GM12891 (cell line): ENCODE measurements at regions not wholly inside any gene's neighbourhood (a gene's known extent, or its start where the extent isn't known, plus 50 kb on each side); places are given as distances from the start of the nearest gene placed in this dataset.

ENCODE experiments used
- POLR2A ChIP-seq: IDR thresholded peaks from 2 replicates; pipeline ENCODE4 v1.6.1; 2011; ENCODE audit warnings: low read depth, low read length, control low read depth
- POLR2AphosphoS5 ChIP-seq: IDR thresholded peaks from 2 replicates; pipeline ENCODE4 v1.6.1; 2011; ENCODE audit warnings: low read depth, low read length, control low read depth
- SPI1 ChIP-seq: IDR thresholded peaks from 2 replicates; pipeline ENCODE4 v1.6.1; 2011; ENCODE audit warnings: low read depth, low read length, control low read depth
- TAF1 ChIP-seq: IDR thresholded peaks from 2 replicates; pipeline ENCODE4 v1.6.1; 2011; ENCODE audit warnings: low read depth, low read length, control low read depth

DNA sequence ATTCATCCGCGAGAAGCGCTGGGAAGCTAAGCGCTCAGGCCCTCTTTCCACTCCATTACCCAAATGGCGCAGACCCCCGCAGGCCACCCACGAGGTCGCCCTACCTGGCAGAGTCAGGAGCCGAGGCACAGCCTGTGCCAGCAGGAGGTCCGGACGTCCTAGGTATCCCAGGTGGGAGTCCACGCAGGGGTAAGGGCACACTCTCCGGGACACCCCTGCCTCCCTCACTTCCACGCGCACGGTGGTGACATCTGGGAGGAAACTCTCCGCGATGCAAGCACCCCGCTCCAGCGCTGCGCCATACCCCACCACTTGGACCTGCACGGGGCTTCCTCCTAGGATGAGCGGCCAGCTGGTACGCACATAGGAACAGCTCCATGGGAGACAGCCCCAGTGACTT lies 95.1 kb upstream of the ARHGEF7 start:
- TF ChIP-seq POLR2A (no peak), TAF1 (no peak), POLR2AphosphoS5 (no peak), SPI1 (no peak)
